ENCODE measurements at regions not wholly inside any gene's neighbourhood (a gene's known extent, or its start where the extent isn't known, plus 50 kb on each side); places are given as distances from the start of the nearest gene placed in this dataset.
A peak's percentile ranks its signal among the peaks of the same experiment; 100 is the strongest.

- no peak for DNase-seq
Observed at GRCh38 chr9:16202914-16203728, 650.3 kb downstream of the CCDC171 start.

GRCh38 chr9:16203729-16204573, 651.1 kb downstream of the CCDC171 start:
- DNase-seq = no peak

- no peak for DNase-seq
Observed at GRCh38 chr9:16205455-16205854, 652.6 kb downstream of the CCDC171 start.

GRCh38 chr9:16206518-16206917, 653.7 kb downstream of the CCDC171 start:
- DNase-seq = no peak

- peak; percentile 78 for DNase-seq
Observed at GRCh38 chr9:16207161-16207560, 654.3 kb downstream of the CCDC171 start.

GRCh38 chr9:16210440-16210839, 657.6 kb downstream of the CCDC171 start:
- no peak for DNase-seq

- no peak for DNase-seq
Observed at GRCh38 chr9:16211946-16212345, 658.5 kb downstream of the BNC2 start.

GRCh38 chr9:16213781-16214515, 656.5 kb downstream of the BNC2 start:
- no peak for DNase-seq

- DNase-seq = no peak
Observed at GRCh38 chr9:16214677-16215352, 655.7 kb downstream of the BNC2 start.

GRCh38 chr9:16215353-16215680, 655.2 kb downstream of the BNC2 start:
- DNase-seq = no peak

GRCh38 chr9:16217943-16218701, 652.3 kb downstream of the BNC2 start:
- no peak for DNase-seq

GRCh38 chr9:16221366-16221765, 649.1 kb downstream of the BNC2 start:
- DNase-seq = no peak

GRCh38 chr9:16221822-16222547, 648.5 kb downstream of the BNC2 start:
- DNase-seq = no peak

GRCh38 chr9:16223074-16223871, 647.2 kb downstream of the BNC2 start:
- no peak for DNase-seq

- no peak for DNase-seq
Observed at GRCh38 chr9:16230731-16231130, 639.7 kb downstream of the BNC2 start.

GRCh38 chr9:16236311-16236710, 634.2 kb downstream of the BNC2 start:
- DNase-seq = no peak

- DNase-seq = no peak
Observed at GRCh38 chr9:16236882-16237281, 633.6 kb downstream of the BNC2 start.

GRCh38 chr9:16238623-16239138, 631.8 kb downstream of the BNC2 start:
- DNase-seq = no peak

- no peak for DNase-seq
Observed at GRCh38 chr9:16241231-16241630, 629.2 kb downstream of the BNC2 start.

- DNase-seq = no peak
Observed at GRCh38 chr9:16243798-16244197, 626.7 kb downstream of the BNC2 start.

All from NCI-H2227 treated with DMSO at 0.1 percent for 48 hours (cell line).